Trophoblast cell (in vitro differentiated cells and primary cell): ENCODE measurements at regions not wholly inside any gene's neighbourhood (a gene's known extent, or its start where the extent isn't known, plus 50 kb on each side); places are given as distances from the start of the nearest gene placed in this dataset.

Experiments
- DNase-seq, 2 donors: peaks; one replicate each; pipeline ENCODE4 v3.0.0-alpha.2; 2016
- H2AFZ ChIP-seq: 2 replicates; pipeline ENCODE4 v1.6.1; 2013; ENCODE audit warnings: low read length, moderate library complexity, mild to moderate bottlenecking; ENCODE audit not compliant: insufficient read depth, poor library complexity
- H2AK5ac ChIP-seq: 2 replicates; pipeline ENCODE4 v1.6.1; 2013; ENCODE audit warnings: mild to moderate bottlenecking, low read length
- H2BK120ac ChIP-seq: 2 replicates; pipeline ENCODE4 v1.6.1; 2013; ENCODE audit warnings: low read length, mild to moderate bottlenecking, moderate library complexity; ENCODE audit not compliant: insufficient read depth, poor library complexity
- H2BK12ac ChIP-seq: 2 replicates; pipeline ENCODE4 v1.6.1; 2013; ENCODE audit warnings: mild to moderate bottlenecking, low read length, moderate library complexity
- H2BK5ac ChIP-seq: 2 replicates; pipeline ENCODE4 v1.6.1; 2013; ENCODE audit warnings: low read length, low read depth, moderate library complexity, mild to moderate bottlenecking; ENCODE audit not compliant: poor library complexity
- H3K14ac ChIP-seq: 2 replicates; pipeline ENCODE4 v1.6.1; 2013; ENCODE audit warnings: mild to moderate bottlenecking, low read length
- H3K18ac ChIP-seq: 2 replicates; pipeline ENCODE4 v1.6.1; 2013; ENCODE audit warnings: mild to moderate bottlenecking, low read length
- H3K23ac ChIP-seq: 2 replicates; pipeline ENCODE4 v1.6.1; 2013; ENCODE audit warnings: low read length
- H3K27ac ChIP-seq: 2 replicates; pipeline ENCODE4 v1.5.1; 2013; ENCODE audit warnings: low read depth, mild to moderate bottlenecking, inconsistent platforms, low read length, moderate library complexity
- H3K27me3 ChIP-seq: 2 replicates; pipeline ENCODE4 v1.6.1; 2013; ENCODE audit warnings: inconsistent platforms, mild to moderate bottlenecking, low read length, moderate library complexity; ENCODE audit not compliant: insufficient read depth
- H3K36me3 ChIP-seq, 2 experiments: 1 replicate in 1 of 2; 2 replicates in 1 of 2; pipeline ENCODE4 v1.6.1; 2013; ENCODE audit warnings: low read length in 2 of 2, mild to moderate bottlenecking in 2 of 2, moderate library complexity in 1 of 2; ENCODE audit not compliant: insufficient read depth in 2 of 2, control insufficient read depth in 1 of 2
- H3K4ac ChIP-seq: 2 replicates; pipeline ENCODE4 v1.6.1; 2013; ENCODE audit warnings: low read depth, mild to moderate bottlenecking, low read length, moderate library complexity
- H3K4me1 ChIP-seq, 2 experiments: 1 replicate in 1 of 2; 2 replicates in 1 of 2; pipeline ENCODE4 v1.6.1; 2013; ENCODE audit warnings: low read length in 2 of 2, mild to moderate bottlenecking in 2 of 2, moderate library complexity in 1 of 2; ENCODE audit not compliant: insufficient read depth in 2 of 2, control insufficient read depth in 1 of 2
- H3K4me2 ChIP-seq: 2 replicates; pipeline ENCODE4 v1.6.1; 2013; ENCODE audit warnings: inconsistent platforms, mild to moderate bottlenecking, low read length, moderate library complexity
- H3K4me3 ChIP-seq: 2 replicates; pipeline ENCODE4 v1.5.1; 2013; ENCODE audit warnings: mild to moderate bottlenecking, low read depth, low read length, inconsistent platforms
- H3K79me1 ChIP-seq: one replicate; pipeline ENCODE4 v1.6.1; 2013; ENCODE audit warnings: low read length
- H3K79me2 ChIP-seq: 2 replicates; pipeline ENCODE4 v1.6.1; 2013; ENCODE audit warnings: low read length, mild to moderate bottlenecking; ENCODE audit not compliant: control insufficient read depth, insufficient read depth, poor library complexity
- H3K9ac ChIP-seq: 2 replicates; pipeline ENCODE4 v1.6.1; 2013; ENCODE audit warnings: mild to moderate bottlenecking, low read length
- H3K9me3 ChIP-seq: 2 replicates; pipeline ENCODE4 v1.6.1; 2013; ENCODE audit warnings: low read depth, mild to moderate bottlenecking, control low read depth, inconsistent platforms, low read length; ENCODE audit not compliant: insufficient read depth
- H4K12ac ChIP-seq: 2 replicates; pipeline ENCODE4 v1.6.1; 2013; ENCODE audit warnings: low read depth, mild to moderate bottlenecking, low read length, moderate library complexity
- H4K8ac ChIP-seq: 2 replicates; pipeline ENCODE4 v1.6.1; 2013; ENCODE audit warnings: low read depth, mild to moderate bottlenecking, low read length, moderate library complexity
- H4K91ac ChIP-seq: one replicate; pipeline ENCODE4 v1.6.1; 2013; ENCODE audit warnings: low read depth, mild to moderate bottlenecking, low read length, moderate library complexity
- WGBS: extraction: QIAGEN DNeasy Blood & Tissue Kit; methylation state at CpG from one replicate; pipeline ENCODE4 v1.1.7; 2013; ENCODE audit warnings: missing lambda C conversion rate; ENCODE audit not compliant: insufficient read length, insufficient coverage; ENCODE audit errors: extremely low coverage; 5-methylcytosine and 5-hydroxymethylcytosine counted together

DNA sequence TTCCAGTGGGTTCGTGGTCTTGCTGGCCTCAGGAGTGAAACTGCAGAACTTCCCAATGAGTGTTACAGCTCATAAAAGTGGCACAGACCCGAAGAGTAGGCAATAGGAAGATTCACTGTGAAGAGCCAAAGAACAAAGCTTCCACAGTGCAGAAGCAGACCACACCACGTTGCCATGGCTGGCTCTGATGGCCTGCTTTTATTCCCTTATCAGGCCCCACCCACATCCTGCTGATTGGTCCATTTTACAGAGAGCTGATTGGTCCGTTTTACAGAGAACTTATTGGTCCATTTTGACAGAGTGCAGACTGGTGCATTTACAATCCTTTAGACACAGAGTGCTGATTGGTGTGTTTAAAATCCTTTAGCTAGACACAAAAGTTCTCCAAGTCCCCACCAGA is 131.4 kb upstream of the CHRM3 start:
- no peak overlapping the region for H2BK120ac ChIP-seq
- no peak overlapping the region for H2BK5ac ChIP-seq
- no CpG with 5 or more reads among the region's 4 CpGs for WGBS
- H2AK5ac ChIP-seq, result no peak overlapping the region
- no peak overlapping the region for H4K8ac ChIP-seq
- H3K18ac ChIP-seq, result no peak overlapping the region
- no peak overlapping the region for H3K23ac ChIP-seq
- H3K4ac ChIP-seq, result no peak overlapping the region
- H3K36me3 ChIP-seq, result no peaks in the 10 kb centered on the region
- no peak overlapping the region for H4K12ac ChIP-seq
- no peak overlapping the region for H3K14ac ChIP-seq
- H2AFZ ChIP-seq, result no peak overlapping the region
- no peaks in the 10 kb centered on the region for H3K79me1 ChIP-seq
- H3K27me3 ChIP-seq, result no peaks in the 10 kb centered on the region
- H3K4me3 ChIP-seq, result no peak overlapping the region
- no peak overlapping the region for H3K4me2 ChIP-seq
- H3K4me1 ChIP-seq, result no peaks in the 10 kb centered on the region
- H3K9me3 ChIP-seq, result peaks cover 4% of the 10 kb centered on the region
- H3K9ac ChIP-seq, result no peak overlapping the region
- no peak overlapping the region for H4K91ac ChIP-seq
- no peaks in the 10 kb centered on the region for H3K79me2 ChIP-seq
- no peak for DNase-seq
- H2BK12ac ChIP-seq, result no peak overlapping the region
- H3K27ac ChIP-seq, result no peak overlapping the region

DNA sequence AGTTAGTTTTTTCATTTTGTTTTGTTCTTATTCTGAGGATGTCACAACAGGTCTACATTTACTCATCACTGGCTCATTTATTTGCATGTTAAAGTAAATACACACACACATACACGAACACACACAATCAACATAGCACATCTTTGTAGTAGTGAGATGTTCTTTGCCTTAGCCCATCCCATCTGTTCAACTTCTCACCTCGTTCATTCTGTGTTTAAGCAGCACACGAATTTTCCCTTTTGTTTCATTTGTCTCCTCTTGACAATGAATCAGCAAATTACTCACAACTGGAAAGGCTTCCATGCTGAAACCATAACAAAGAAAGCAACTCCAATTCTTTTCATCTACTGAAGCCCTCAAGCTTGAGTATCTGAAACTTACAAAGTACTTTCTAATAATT is 133.3 kb upstream of the CHRM3 start:
- no peaks in the 10 kb centered on the region for H3K79me1 ChIP-seq
- no peaks in the 10 kb centered on the region for H3K27me3 ChIP-seq
- H2AK5ac ChIP-seq, result no peak overlapping the region
- no peak overlapping the region for H3K4ac ChIP-seq
- no peak overlapping the region for H3K23ac ChIP-seq
- no peak overlapping the region for H3K14ac ChIP-seq
- H4K91ac ChIP-seq, result no peak overlapping the region
- H3K4me2 ChIP-seq, result no peak overlapping the region
- H3K9me3 ChIP-seq, result peaks cover 4% of the 10 kb centered on the region
- H3K4me1 ChIP-seq, result no peaks in the 10 kb centered on the region
- no peak overlapping the region for H2AFZ ChIP-seq
- no peak overlapping the region for H2BK12ac ChIP-seq
- no peaks in the 10 kb centered on the region for H3K36me3 ChIP-seq
- no CpG with 5 or more reads among the region's 3 CpGs for WGBS
- no peak overlapping the region for H4K12ac ChIP-seq
- H3K9ac ChIP-seq, result no peak overlapping the region
- H3K27ac ChIP-seq, result no peak overlapping the region
- DNase-seq, result no peak
- no peak overlapping the region for H3K4me3 ChIP-seq
- H2BK120ac ChIP-seq, result no peak overlapping the region
- no peak overlapping the region for H2BK5ac ChIP-seq
- H4K8ac ChIP-seq, result no peak overlapping the region
- H3K79me2 ChIP-seq, result no peaks in the 10 kb centered on the region
- H3K18ac ChIP-seq, result no peak overlapping the region

DNA sequence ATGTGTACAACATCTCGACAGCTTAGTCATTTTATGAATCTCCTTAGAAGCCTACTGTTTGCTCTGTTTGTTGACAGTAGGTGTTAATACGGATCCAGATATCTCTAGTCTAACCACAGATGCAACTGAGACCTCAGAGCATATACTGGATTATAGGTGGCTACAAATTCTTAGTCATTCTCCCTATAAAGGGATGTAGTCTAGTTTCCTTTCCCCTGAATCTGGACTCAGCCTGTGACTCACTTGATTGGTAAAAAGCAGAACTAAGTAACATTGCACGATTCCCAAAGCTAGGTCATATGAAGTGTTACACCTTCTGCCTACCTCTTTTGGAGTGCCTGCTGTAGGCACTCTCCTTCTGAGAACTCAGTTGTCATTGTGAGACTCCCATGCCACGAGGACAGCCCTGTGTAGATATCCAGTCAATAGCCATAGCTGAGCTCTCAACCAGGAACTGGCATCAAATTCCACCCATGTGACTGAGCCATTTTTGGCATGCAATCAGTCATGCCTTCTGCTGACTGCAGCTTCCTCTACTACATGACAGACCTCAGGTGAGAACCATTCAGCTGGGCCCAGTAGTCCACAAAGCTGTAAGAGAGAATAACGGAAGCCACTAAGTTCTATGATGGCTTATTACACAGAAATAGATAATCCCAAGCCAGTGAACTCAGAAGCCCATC is 135.9 kb upstream of the CHRM3 start:
- Histone ChIP-seq H4K8ac (no peak overlapping the region), H3K27me3 (no peaks in the 10 kb centered on the region), H3K36me3 (no peaks in the 10 kb centered on the region), H2BK5ac (no peak overlapping the region), H3K4me2 (no peak overlapping the region), H3K18ac (no peak overlapping the region), H4K12ac (no peak overlapping the region), H2BK120ac (no peak overlapping the region), H3K79me1 (no peaks in the 10 kb centered on the region), H3K4me1 (no peaks in the 10 kb centered on the region), H3K4me3 (no peak overlapping the region), H2AK5ac (no peak overlapping the region), H3K14ac (no peak overlapping the region), H3K9ac (no peak overlapping the region), H2AFZ (no peak overlapping the region), H3K9me3 (peaks cover 2% of the 10 kb centered on the region), H3K23ac (no peak overlapping the region), H3K4ac (no peak overlapping the region), H3K79me2 (no peaks in the 10 kb centered on the region), H2BK12ac (no peak overlapping the region), H3K27ac (no peak overlapping the region), H4K91ac (no peak overlapping the region)
- no CpG with 5 or more reads among the region's 5 CpGs for WGBS
- no peak for DNase-seq

DNA sequence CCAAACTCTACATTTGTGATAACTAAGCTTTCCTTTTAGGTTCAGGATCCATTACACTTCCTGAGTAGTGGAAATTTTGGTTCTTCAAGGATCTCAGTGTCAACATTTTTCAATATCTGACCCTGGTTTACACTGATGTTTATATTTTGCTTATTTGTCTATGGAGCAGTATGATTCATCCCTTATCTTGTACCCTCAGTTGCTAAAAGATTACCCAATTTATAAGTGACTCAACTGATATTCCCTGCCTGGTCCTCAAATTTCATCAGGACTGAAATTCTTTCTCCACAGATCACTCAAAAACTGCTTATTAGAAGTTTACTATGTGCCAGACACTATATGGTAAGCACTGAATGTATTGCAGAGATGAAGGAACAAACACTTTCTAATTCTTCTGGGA is 139.1 kb upstream of the CHRM3 start:
- Histone ChIP-seq H3K9ac (no peak overlapping the region), H3K4ac (no peak overlapping the region), H4K12ac (no peak overlapping the region), H3K4me3 (no peak overlapping the region), H3K4me1 (no peaks in the 10 kb centered on the region), H4K8ac (no peak overlapping the region), H4K91ac (no peak overlapping the region), H3K23ac (no peak overlapping the region), H3K9me3 (no peaks in the 10 kb centered on the region), H3K79me2 (no peaks in the 10 kb centered on the region), H3K4me2 (no peak overlapping the region), H3K79me1 (no peaks in the 10 kb centered on the region), H3K14ac (no peak overlapping the region), H2AFZ (no peak overlapping the region), H3K36me3 (no peaks in the 10 kb centered on the region), H2BK12ac (no peak overlapping the region), H2BK5ac (no peak overlapping the region), H2AK5ac (no peak overlapping the region), H3K27ac (no peak overlapping the region), H3K27me3 (no peaks in the 10 kb centered on the region), H3K18ac (no peak overlapping the region), H2BK120ac (no peak overlapping the region)
- DNase-seq, result peak in 1 of 2 donors; percentile 33
